ENCODE measurements at regions not wholly inside any gene's neighbourhood (a gene's known extent, or its start where the extent isn't known, plus 50 kb on each side); places are given as distances from the start of the nearest gene placed in this dataset.

DNA sequence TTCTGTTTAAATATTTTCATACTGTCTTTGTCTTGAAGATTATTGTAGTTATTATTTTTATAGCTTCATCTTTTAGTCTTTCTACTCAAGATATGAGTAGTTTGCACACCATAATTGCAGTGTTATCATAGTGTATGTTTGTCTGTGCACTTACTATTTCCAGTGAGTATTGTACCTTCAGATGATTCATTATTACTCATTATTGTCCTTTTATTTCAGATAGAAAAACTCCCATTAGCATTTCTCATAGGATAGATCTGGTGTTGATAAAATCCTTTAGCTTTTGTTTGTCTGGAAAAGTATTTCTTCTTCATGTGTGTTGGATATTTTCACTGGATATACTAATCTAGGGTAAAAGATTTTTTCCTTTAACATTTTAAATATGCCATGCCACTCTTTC, 646.2 kb upstream of the GRM3 start:
- H3K4me2 ChIP-seq: no peak overlapping the region
- no peak overlapping the region for H3K4me3 ChIP-seq (IDR thresholded peaks at IDR 0.05; ENCODE audit: insufficient read depth, low read depth, low read length)

DNA sequence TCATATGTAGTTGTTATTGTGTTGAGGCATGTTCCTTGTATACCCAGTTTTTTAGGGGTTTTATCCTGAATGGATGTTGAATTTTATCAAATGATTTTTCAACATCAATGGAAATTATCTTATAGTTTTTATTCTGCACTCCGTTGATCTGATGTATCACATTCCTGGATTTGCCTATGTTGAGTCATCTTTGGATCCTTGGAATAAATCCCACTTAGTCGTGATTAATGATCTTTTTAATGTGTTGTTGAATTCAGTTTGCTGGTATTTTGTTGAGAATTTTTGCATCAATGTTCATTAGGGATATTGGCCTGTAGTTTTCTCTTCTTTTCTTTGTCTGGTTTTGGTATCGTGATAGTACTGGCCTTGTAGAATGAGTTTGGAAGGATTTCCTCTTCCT, 648.6 kb upstream of the GRM3 start:
- H3K79me2 ChIP-seq (ENCODE audit: insufficient read depth, low read depth): no peaks in the 10 kb centered on the region
- H4K20me1 ChIP-seq (ENCODE audit: insufficient read depth): no peaks in the 10 kb centered on the region
- no peaks in the 10 kb centered on the region for H3K27me3 ChIP-seq (ENCODE audit: insufficient read depth, low read depth)
- no peaks in the 10 kb centered on the region for H3K4me1 ChIP-seq (ENCODE audit: low read depth, poor library complexity, severe bottlenecking)
- no peak overlapping the region for H3K9ac ChIP-seq
- no peak overlapping the region for H2AFZ ChIP-seq (ENCODE audit: low read depth)
- H3K36me3 ChIP-seq (ENCODE audit: insufficient read depth): no peaks in the 10 kb centered on the region
- TF ChIP-seq, protein P1, sequence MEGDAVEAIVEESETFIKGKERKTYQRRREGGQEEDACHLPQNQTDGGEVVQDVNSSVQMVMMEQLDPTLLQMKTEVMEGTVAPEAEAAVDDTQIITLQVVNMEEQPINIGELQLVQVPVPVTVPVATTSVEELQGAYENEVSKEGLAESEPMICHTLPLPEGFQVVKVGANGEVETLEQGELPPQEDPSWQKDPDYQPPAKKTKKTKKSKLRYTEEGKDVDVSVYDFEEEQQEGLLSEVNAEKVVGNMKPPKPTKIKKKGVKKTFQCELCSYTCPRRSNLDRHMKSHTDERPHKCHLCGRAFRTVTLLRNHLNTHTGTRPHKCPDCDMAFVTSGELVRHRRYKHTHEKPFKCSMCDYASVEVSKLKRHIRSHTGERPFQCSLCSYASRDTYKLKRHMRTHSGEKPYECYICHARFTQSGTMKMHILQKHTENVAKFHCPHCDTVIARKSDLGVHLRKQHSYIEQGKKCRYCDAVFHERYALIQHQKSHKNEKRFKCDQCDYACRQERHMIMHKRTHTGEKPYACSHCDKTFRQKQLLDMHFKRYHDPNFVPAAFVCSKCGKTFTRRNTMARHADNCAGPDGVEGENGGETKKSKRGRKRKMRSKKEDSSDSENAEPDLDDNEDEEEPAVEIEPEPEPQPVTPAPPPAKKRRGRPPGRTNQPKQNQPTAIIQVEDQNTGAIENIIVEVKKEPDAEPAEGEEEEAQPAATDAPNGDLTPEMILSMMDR (conservative IDR thresholded peaks at IDR 0.05; ENCODE audit: low read depth, low read length): no peak
- no peak overlapping the region for H3K4me2 ChIP-seq
- no peak overlapping the region for H3K27ac ChIP-seq
- no peak overlapping the region for H3K4me3 ChIP-seq (IDR thresholded peaks at IDR 0.05; ENCODE audit: insufficient read depth, low read depth, low read length)

More for the DNA sequence above, 646.2 kb upstream of the GRM3 start:
- TF ChIP-seq, protein P1 (conservative IDR thresholded peaks at IDR 0.05; ENCODE audit: low read depth, low read length): no peak
- Histone ChIP-seq H3K9ac (no peak overlapping the region), H3K4me1 (ENCODE audit: low read depth, poor library complexity, severe bottlenecking) (no peaks in the 10 kb centered on the region), H3K27ac (no peak overlapping the region), H2AFZ (ENCODE audit: low read depth) (no peak overlapping the region), H3K79me2 (ENCODE audit: insufficient read depth, low read depth) (no peaks in the 10 kb centered on the region), H3K36me3 (ENCODE audit: insufficient read depth) (no peaks in the 10 kb centered on the region), H4K20me1 (ENCODE audit: insufficient read depth) (no peaks in the 10 kb centered on the region), H3K27me3 (ENCODE audit: insufficient read depth, low read depth) (no peaks in the 10 kb centered on the region)

DNA sequence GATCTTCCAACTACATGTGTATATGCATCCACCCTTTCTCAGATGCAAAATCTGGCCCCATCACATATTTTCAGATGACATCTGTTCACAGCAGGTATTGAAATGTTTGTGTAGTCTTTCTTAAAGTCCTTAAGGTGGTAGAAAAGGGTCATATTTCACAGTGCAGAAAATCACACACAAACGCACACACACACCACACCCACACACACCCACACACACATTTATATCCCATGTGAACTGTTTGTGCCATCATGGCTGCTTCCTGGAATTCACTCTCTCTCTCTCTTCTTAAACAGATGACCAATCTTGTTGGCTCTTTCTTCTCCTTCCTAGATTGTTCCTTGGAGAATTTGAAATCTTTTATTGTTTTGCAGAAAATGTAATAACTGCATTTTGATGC, 663.0 kb upstream of the GRM3 start:
- Histone ChIP-seq H2AFZ (ENCODE audit: low read depth) (no peak overlapping the region), H3K79me2 (ENCODE audit: insufficient read depth, low read depth) (no peaks in the 10 kb centered on the region), H3K36me3 (ENCODE audit: insufficient read depth) (no peaks in the 10 kb centered on the region), H3K4me2 (no peak overlapping the region), H3K9ac (no peak overlapping the region), H3K27ac (no peak overlapping the region), H3K4me3 (IDR thresholded peaks at IDR 0.05; ENCODE audit: insufficient read depth, low read depth, low read length) (no peak overlapping the region), H4K20me1 (ENCODE audit: insufficient read depth) (no peaks in the 10 kb centered on the region), H3K4me1 (ENCODE audit: low read depth, poor library complexity, severe bottlenecking) (no peaks in the 10 kb centered on the region), H3K27me3 (ENCODE audit: insufficient read depth, low read depth) (no peaks in the 10 kb centered on the region)
- TF ChIP-seq, protein P1 (conservative IDR thresholded peaks at IDR 0.05; ENCODE audit: low read depth, low read length): no peak

DNA sequence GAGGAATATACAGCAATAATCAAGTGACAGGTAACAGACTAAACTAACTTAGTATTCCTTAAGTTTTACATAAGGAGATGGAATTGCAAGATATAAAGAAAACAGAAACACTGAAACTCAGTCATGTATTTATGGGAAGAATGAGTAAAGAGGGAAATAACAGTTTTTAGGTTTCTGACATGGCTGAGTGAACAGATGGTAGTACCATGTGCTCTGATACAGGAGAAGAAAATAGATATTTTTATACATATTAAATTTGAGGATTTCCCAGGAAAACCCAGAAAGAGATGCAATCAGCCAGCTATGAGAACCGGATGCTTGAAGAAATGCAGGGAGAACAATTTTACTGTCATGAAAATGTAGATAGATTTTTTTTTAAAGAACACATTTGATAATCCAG, 669.5 kb upstream of the GRM3 start:
- H3K27ac ChIP-seq: no peak overlapping the region
- H3K9ac ChIP-seq: no peak overlapping the region
- no peak overlapping the region for H3K4me2 ChIP-seq
- H4K20me1 ChIP-seq (ENCODE audit: insufficient read depth): no peaks in the 10 kb centered on the region
- H3K4me3 ChIP-seq (IDR thresholded peaks at IDR 0.05; ENCODE audit: insufficient read depth, low read depth, low read length): no peak overlapping the region
- no peak overlapping the region for H2AFZ ChIP-seq (ENCODE audit: low read depth)
- TF ChIP-seq, protein P1 (conservative IDR thresholded peaks at IDR 0.05; ENCODE audit: low read depth, low read length): no peak
- no peaks in the 10 kb centered on the region for H3K27me3 ChIP-seq (ENCODE audit: insufficient read depth, low read depth)
- no peaks in the 10 kb centered on the region for H3K79me2 ChIP-seq (ENCODE audit: insufficient read depth, low read depth)
- H3K36me3 ChIP-seq (ENCODE audit: insufficient read depth): no peaks in the 10 kb centered on the region
- H3K4me1 ChIP-seq (ENCODE audit: low read depth, poor library complexity, severe bottlenecking): no peaks in the 10 kb centered on the region
